DND-41 (cell line): ENCODE measurements at regions not wholly inside any gene's neighbourhood (a gene's known extent, or its start where the extent isn't known, plus 50 kb on each side); places are given as distances from the start of the nearest gene placed in this dataset.

ENCODE experiments used
- ATAC-seq: fragments of 200-7000 bp; cut with Tn5 transposase; 3 replicates; pipeline ENCODE4 v1.9.1; 2021; ENCODE audit warnings: low read depth; ENCODE audit not compliant: insufficient read depth
- DNase-seq: peaks from one replicate; pipeline ENCODE4 v3.0.0-alpha.2; 2020
- H2AFZ ChIP-seq: 2 replicates; pipeline ENCODE4 v1.6.0; 2012; ENCODE audit warnings: low read depth, low read length
- H3K27ac ChIP-seq: 2 replicates; pipeline ENCODE4 v1.5.1; 2012; ENCODE audit warnings: low read length, inconsistent platforms
- H3K27me3 ChIP-seq: fragments of 200-600 bp; sonication (generic); 2 replicates; pipeline ENCODE4 v1.6.0; 2012; ENCODE audit warnings: low read length, mild to moderate bottlenecking, inconsistent platforms; ENCODE audit not compliant: insufficient read depth, poor library complexity
- H3K36me3 ChIP-seq: 2 replicates; pipeline ENCODE4 v1.5.1; 2012; ENCODE audit warnings: low read length, inconsistent platforms; ENCODE audit not compliant: insufficient read depth
- H3K4me1 ChIP-seq: 2 replicates; pipeline ENCODE4 v1.5.1; 2012; ENCODE audit warnings: mild to moderate bottlenecking, low read length; ENCODE audit not compliant: insufficient read depth
- H3K4me2 ChIP-seq: 2 replicates; pipeline ENCODE4 v1.6.0; 2012; ENCODE audit warnings: mild to moderate bottlenecking, moderate library complexity, low read length, inconsistent platforms; ENCODE audit not compliant: insufficient read depth
- H3K4me3 ChIP-seq, 2 experiments: fragments of 200-600 bp in 1 of 2; shearing (Covaris generic) in 1 of 2; 2 replicates each; pipeline ENCODE4 v1.5.1; 2012 to 2016; ENCODE audit warnings: inconsistent platforms in 2 of 2, low read length in 2 of 2, mild to moderate bottlenecking in 2 of 2, low read depth in 1 of 2, moderate library complexity in 1 of 2
- H3K79me2 ChIP-seq: 2 replicates; pipeline ENCODE4 v1.6.0; 2012; ENCODE audit warnings: low read length, inconsistent platforms; ENCODE audit not compliant: insufficient read depth
- H3K9ac ChIP-seq: 2 replicates; pipeline ENCODE4 v1.6.0; 2012; ENCODE audit warnings: low read depth, mild to moderate bottlenecking, inconsistent platforms, low read length, moderate library complexity
- H3K9me3 ChIP-seq: 2 replicates; pipeline ENCODE4 v1.5.1; 2012; ENCODE audit warnings: low read length, moderate library complexity, mild to moderate bottlenecking, inconsistent platforms; ENCODE audit not compliant: insufficient read depth, severe bottlenecking
- H4K20me1 ChIP-seq: 2 replicates; pipeline ENCODE4 v1.6.0; 2012; ENCODE audit warnings: low read length; ENCODE audit not compliant: insufficient read depth
- CTCF ChIP-seq: IDR thresholded peaks from 2 replicates; pipeline ENCODE4 v1.5.1; 2012; ENCODE audit warnings: borderline replicate concordance, low read length, moderate library complexity, mild to moderate bottlenecking; ENCODE audit not compliant: poor library complexity, severe bottlenecking; ENCODE audit errors: extremely low read depth
- EZH2 ChIP-seq: IDR thresholded peaks from 3 replicates; pipeline ENCODE4 v1.6.1; 2012; ENCODE audit warnings: borderline replicate concordance, low read depth, mild to moderate bottlenecking, moderate library complexity, low read length, inconsistent platforms; ENCODE audit not compliant: severe bottlenecking

DNA sequence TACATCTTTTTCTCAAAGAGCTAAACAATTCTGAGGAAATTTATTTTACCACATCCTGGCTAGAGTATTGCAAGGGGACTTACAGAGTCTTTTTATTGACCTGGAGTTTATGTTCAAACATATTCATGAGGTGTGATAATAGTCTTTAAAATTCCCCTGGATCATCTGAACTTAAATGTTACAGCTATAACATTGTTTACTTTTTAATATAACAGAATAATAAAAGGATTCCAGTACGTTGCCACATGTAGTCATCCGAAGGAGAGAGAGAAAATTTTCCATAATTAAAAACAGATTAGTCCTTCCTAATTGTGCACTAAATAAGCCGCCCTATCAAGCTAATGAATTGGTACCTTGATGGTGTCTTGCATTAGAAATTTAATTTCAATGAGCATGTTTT is 765.4 kb upstream of the MAP3K7 start:
- TF ChIP-seq EZH2 (no peak), CTCF (no peak)
- Histone ChIP-seq H3K36me3 (no peaks in the 10 kb centered on the region), H3K79me2 (no peaks in the 10 kb centered on the region), H3K4me2 (no peak overlapping the region), H3K4me3 (no peak overlapping the region), H4K20me1 (no peaks in the 10 kb centered on the region), H3K27ac (no peak overlapping the region), H3K27me3 (no peaks in the 10 kb centered on the region), H3K9ac (no peak overlapping the region), H3K9me3 (no peaks in the 10 kb centered on the region), H2AFZ (no peak overlapping the region), H3K4me1 (no peaks in the 10 kb centered on the region)
- DNase-seq (no peak), ATAC-seq (no peak)

DNA sequence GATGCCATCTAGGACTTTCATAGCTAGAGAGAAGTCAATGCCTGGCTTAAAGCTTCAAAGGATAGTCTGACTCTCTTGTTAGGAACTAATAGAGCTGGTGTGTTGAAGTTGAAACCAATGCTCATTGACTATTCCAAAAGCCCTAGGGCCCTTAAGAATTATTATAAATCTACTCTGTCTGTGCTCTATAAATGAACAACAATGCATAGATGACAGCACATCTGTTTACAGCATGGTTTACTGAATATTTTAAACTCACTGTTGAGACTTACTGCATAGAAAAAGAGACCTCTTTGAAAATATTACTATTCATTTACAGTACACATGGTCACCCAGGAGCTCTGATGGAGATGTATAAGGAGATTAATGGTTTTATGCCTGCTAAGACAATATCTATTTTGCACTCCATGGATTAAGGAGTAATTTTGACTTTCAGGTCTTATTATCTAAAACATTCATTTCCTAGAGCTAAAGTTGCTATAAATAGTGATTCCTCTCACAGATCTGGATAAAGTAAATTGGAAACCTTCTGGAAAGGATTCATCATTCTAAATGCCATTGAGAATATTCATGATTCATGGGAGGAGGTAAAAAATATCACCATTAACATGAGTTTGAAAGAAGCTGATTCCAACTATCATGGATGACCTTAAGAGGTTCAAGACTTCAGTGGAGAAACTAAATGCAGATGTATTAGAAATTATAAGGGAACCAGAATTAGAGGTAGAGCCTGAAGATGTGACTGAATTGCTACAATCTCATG is 763.5 kb upstream of the MAP3K7 start:
- TF ChIP-seq EZH2 = no peak
- no peak for TF ChIP-seq CTCF
- H3K27ac ChIP-seq = no peak overlapping the region
- no peak overlapping the region for H2AFZ ChIP-seq
- no peaks in the 10 kb centered on the region for H3K79me2 ChIP-seq
- no peaks in the 10 kb centered on the region for H3K27me3 ChIP-seq
- H3K36me3 ChIP-seq = no peaks in the 10 kb centered on the region
- no peaks in the 10 kb centered on the region for H3K9me3 ChIP-seq
- no peak overlapping the region for H3K4me2 ChIP-seq
- no peaks in the 10 kb centered on the region for H3K4me1 ChIP-seq
- no peaks in the 10 kb centered on the region for H4K20me1 ChIP-seq
- DNase-seq (no peak), ATAC-seq (no peak)
- H3K9ac ChIP-seq = no peak overlapping the region
- H3K4me3 ChIP-seq = no peak overlapping the region

DNA sequence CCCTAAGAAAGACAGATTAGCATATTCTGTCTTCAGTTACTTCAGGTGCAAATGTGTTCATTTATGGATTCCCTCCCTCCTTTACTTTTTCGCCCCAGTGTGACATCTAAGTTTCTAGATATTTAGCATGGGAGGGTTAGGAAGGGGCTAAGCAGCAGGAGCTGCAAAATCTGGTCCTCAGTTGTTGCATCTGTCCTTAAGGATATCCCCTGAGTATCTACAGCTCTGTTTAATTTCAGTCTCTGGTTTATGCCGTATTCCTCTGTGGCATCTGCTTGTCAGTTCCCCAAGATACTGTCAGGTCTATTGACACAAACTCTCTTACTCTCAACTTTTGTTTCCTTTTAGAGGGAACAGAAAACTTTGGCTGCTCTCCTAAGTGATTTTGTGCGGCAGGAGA is 754.6 kb upstream of the MAP3K7 start:
- H3K4me1 ChIP-seq = no peaks in the 10 kb centered on the region
- H3K36me3 ChIP-seq = no peaks in the 10 kb centered on the region
- no peak overlapping the region for H3K27ac ChIP-seq
- no peaks in the 10 kb centered on the region for H3K79me2 ChIP-seq
- TF ChIP-seq EZH2 = no peak
- no peak for TF ChIP-seq CTCF
- no peaks in the 10 kb centered on the region for H3K9me3 ChIP-seq
- no peak overlapping the region for H2AFZ ChIP-seq
- ATAC-seq (no peak), DNase-seq (no peak)
- H3K27me3 ChIP-seq = no peaks in the 10 kb centered on the region
- no peak overlapping the region for H3K9ac ChIP-seq
- H3K4me2 ChIP-seq = no peak overlapping the region
- H3K4me3 ChIP-seq = no peak overlapping the region
- no peaks in the 10 kb centered on the region for H4K20me1 ChIP-seq
